Skeletal muscle satellite cell (primary cell): ENCODE measurements at regions not wholly inside any gene's neighbourhood (a gene's known extent, or its start where the extent isn't known, plus 50 kb on each side); places are given as distances from the start of the nearest gene placed in this dataset.
A peak's percentile ranks its signal among the peaks of the same experiment; 100 is the strongest.

Experiments
- H3K27me3 ChIP-seq: 2 replicates; pipeline ENCODE4 v1.7.0; 2013; ENCODE audit warnings: low read length; ENCODE audit not compliant: control insufficient read depth, insufficient read depth
- H3K36me3 ChIP-seq: 2 replicates; pipeline ENCODE4 v1.7.0; 2013; ENCODE audit warnings: mild to moderate bottlenecking, control low read depth, low read length; ENCODE audit not compliant: insufficient read depth
- H3K4me1 ChIP-seq: 2 replicates; pipeline ENCODE4 v1.7.0; 2013; ENCODE audit warnings: low read length; ENCODE audit not compliant: control insufficient read depth, insufficient read depth
- H3K4me2 ChIP-seq: 2 replicates; pipeline ENCODE4 v1.7.0; 2013; ENCODE audit warnings: mild to moderate bottlenecking, low read length
- H3K4me3 ChIP-seq: 2 replicates; pipeline ENCODE4 v1.7.0; 2013; ENCODE audit warnings: low read length
- H3K9ac ChIP-seq: 2 replicates; pipeline ENCODE4 v1.7.0; 2013; ENCODE audit warnings: mild to moderate bottlenecking, low read depth, low read length, moderate library complexity
- H3K9me3 ChIP-seq: replicated peaks from 2 replicates; pipeline ENCODE4 v1.7.0; 2013; ENCODE audit warnings: mild to moderate bottlenecking, control low read depth, low read length

GRCh38 chr21:16072737-16073136 is 343.0 kb downstream of the USP25 start:
- H3K9ac ChIP-seq = no peak overlapping the region
- no peaks in the 10 kb centered on the region for H3K36me3 ChIP-seq
- no peaks in the 10 kb centered on the region for H3K9me3 ChIP-seq
- H3K4me2 ChIP-seq = peak overlapping the region; percentile 51
- no peaks in the 10 kb centered on the region for H3K27me3 ChIP-seq
- no peak overlapping the region for H3K4me3 ChIP-seq
- H3K4me1 ChIP-seq = peaks cover 27% of the 10 kb centered on the region

GRCh38 chr21:16073586-16073985 is 343.8 kb downstream of the USP25 start:
- H3K4me2 ChIP-seq = no peak overlapping the region
- no peak overlapping the region for H3K9ac ChIP-seq
- H3K4me1 ChIP-seq = peaks cover 27% of the 10 kb centered on the region
- H3K4me3 ChIP-seq = no peak overlapping the region
- no peaks in the 10 kb centered on the region for H3K9me3 ChIP-seq
- H3K36me3 ChIP-seq = no peaks in the 10 kb centered on the region
- H3K27me3 ChIP-seq = no peaks in the 10 kb centered on the region

GRCh38 chr21:16074950-16075489 is 345.2 kb downstream of the USP25 start:
- H3K36me3 ChIP-seq = no peaks in the 10 kb centered on the region
- no peak overlapping the region for H3K4me3 ChIP-seq
- H3K4me2 ChIP-seq = no peak overlapping the region
- no peak overlapping the region for H3K9ac ChIP-seq
- H3K9me3 ChIP-seq = no peaks in the 10 kb centered on the region
- peaks cover 32% of the 10 kb centered on the region for H3K4me1 ChIP-seq
- no peaks in the 10 kb centered on the region for H3K27me3 ChIP-seq

- H3K9me3 ChIP-seq = no peaks in the 10 kb centered on the region
- H3K4me3 ChIP-seq = no peak overlapping the region
- H3K4me2 ChIP-seq = no peak overlapping the region
- H3K4me1 ChIP-seq = peaks cover 29% of the 10 kb centered on the region
- H3K27me3 ChIP-seq = no peaks in the 10 kb centered on the region
- H3K36me3 ChIP-seq = no peaks in the 10 kb centered on the region
- H3K9ac ChIP-seq = no peak overlapping the region
Observed at GRCh38 chr21:16075649-16076282, 346.0 kb downstream of the USP25 start.

- no peak overlapping the region for H3K4me3 ChIP-seq
- H3K4me2 ChIP-seq = no peak overlapping the region
- H3K4me1 ChIP-seq = peaks cover 25% of the 10 kb centered on the region
- no peak overlapping the region for H3K9ac ChIP-seq
- no peaks in the 10 kb centered on the region for H3K9me3 ChIP-seq
- H3K27me3 ChIP-seq = no peaks in the 10 kb centered on the region
- H3K36me3 ChIP-seq = no peaks in the 10 kb centered on the region
Observed at GRCh38 chr21:16076465-16076864, 346.7 kb downstream of the USP25 start.

- Histone ChIP-seq H3K36me3 (no peaks in the 10 kb centered on the region), H3K4me1 (peaks cover 12% of the 10 kb centered on the region), H3K4me3 (no peak overlapping the region), H3K27me3 (no peaks in the 10 kb centered on the region), H3K4me2 (no peak overlapping the region), H3K9me3 (no peaks in the 10 kb centered on the region), H3K9ac (no peak overlapping the region)
Observed at GRCh38 chr21:16078382-16078781, 348.6 kb downstream of the USP25 start.

GRCh38 chr21:16079830-16080229 is 350.0 kb downstream of the USP25 start:
- Histone ChIP-seq H3K36me3 (no peaks in the 10 kb centered on the region), H3K4me2 (peak overlapping the region; percentile 30), H3K4me1 (peaks cover 17% of the 10 kb centered on the region), H3K4me3 (no peak overlapping the region), H3K9me3 (no peaks in the 10 kb centered on the region), H3K27me3 (no peaks in the 10 kb centered on the region), H3K9ac (no peak overlapping the region)

GRCh38 chr21:16081304-16081703 is 351.5 kb downstream of the USP25 start:
- Histone ChIP-seq H3K9ac (no peak overlapping the region), H3K4me1 (peaks cover 29% of the 10 kb centered on the region), H3K9me3 (no peaks in the 10 kb centered on the region), H3K27me3 (no peaks in the 10 kb centered on the region), H3K36me3 (no peaks in the 10 kb centered on the region), H3K4me3 (no peak overlapping the region), H3K4me2 (no peak overlapping the region)

GRCh38 chr21:16082038-16082816 is 352.4 kb downstream of the USP25 start:
- Histone ChIP-seq H3K9ac (no peak overlapping the region), H3K4me2 (peak overlapping the region; percentile 64), H3K36me3 (no peaks in the 10 kb centered on the region), H3K9me3 (no peaks in the 10 kb centered on the region), H3K27me3 (no peaks in the 10 kb centered on the region), H3K4me1 (peaks cover 37% of the 10 kb centered on the region), H3K4me3 (no peak overlapping the region)

- Histone ChIP-seq H3K4me1 (peaks cover 31% of the 10 kb centered on the region), H3K4me3 (peak overlapping the region; percentile 50), H3K9me3 (no peaks in the 10 kb centered on the region), H3K27me3 (no peaks in the 10 kb centered on the region), H3K9ac (peak overlapping the region; percentile 77), H3K36me3 (no peaks in the 10 kb centered on the region), H3K4me2 (peak overlapping the region; percentile 75)
Observed at GRCh38 chr21:16084776-16085364, 355.1 kb downstream of the USP25 start.

- Histone ChIP-seq H3K9ac (peak overlapping the region; percentile 77), H3K27me3 (no peaks in the 10 kb centered on the region), H3K4me3 (peak overlapping the region; percentile 50), H3K9me3 (no peaks in the 10 kb centered on the region), H3K4me1 (peaks cover 26% of the 10 kb centered on the region), H3K4me2 (peak overlapping the region; percentile 75), H3K36me3 (no peaks in the 10 kb centered on the region)
Observed at GRCh38 chr21:16085421-16085820, 355.6 kb downstream of the USP25 start.
